T1000 (cell line): ENCODE measurements at regions not wholly inside any gene's neighbourhood (a gene's known extent, or its start where the extent isn't known, plus 50 kb on each side); places are given as distances from the start of the nearest gene placed in this dataset.

Experiments
- DNase-seq: peaks from one replicate; lab custom pipeline; 2025; ENCODE audit warnings: mixed read lengths; lab: John Stamatoyannopoulos, UW

GRCh38 chr1:29861922-29862321 lies 625.6 kb downstream of the PTPRU start:
- DNase-seq, result no peak

GRCh38 chr1:29861446-29861845 lies 625.1 kb downstream of the PTPRU start:
- DNase-seq, result no peak

DNA sequence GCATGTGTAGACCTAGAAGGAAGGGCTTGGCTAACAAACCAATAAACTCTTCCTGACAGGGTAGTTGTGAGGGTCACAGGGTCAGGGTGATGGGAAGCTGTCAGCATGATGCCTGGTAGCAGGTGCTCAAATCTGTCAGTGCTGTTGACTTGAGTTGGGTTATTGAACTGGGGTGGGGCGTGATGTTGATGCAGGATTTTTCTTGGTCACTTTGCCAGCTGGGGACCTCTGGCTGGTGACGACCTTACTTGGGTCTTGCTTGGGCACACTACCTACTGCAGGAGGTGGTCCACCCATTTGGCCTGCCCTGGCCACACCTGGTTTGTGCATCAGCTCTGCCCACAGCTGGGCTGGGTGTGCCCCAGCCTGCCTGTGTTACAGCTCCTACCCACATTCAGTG lies 624.4 kb downstream of the PTPRU start:
- no peak for DNase-seq

DNA sequence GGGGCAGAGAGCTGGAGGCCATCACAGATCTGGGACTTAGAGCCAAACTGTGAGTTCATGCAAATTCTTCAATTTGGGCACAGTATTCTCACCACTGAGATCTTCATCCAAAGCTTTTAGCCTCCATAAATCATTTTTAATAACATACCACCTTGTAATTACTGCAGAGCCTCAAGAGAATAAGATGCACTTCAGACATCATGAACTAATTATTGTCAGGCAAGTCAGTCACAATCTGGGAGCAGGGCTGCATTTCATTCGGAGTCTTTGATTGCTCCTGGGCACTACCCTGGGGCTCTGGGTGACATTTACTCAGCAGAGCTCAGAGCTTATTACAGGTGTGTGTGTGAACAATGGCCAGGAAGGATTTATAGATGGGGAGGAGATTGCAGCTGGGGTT lies 623.7 kb downstream of the PTPRU start:
- DNase-seq, result no peak

DNA sequence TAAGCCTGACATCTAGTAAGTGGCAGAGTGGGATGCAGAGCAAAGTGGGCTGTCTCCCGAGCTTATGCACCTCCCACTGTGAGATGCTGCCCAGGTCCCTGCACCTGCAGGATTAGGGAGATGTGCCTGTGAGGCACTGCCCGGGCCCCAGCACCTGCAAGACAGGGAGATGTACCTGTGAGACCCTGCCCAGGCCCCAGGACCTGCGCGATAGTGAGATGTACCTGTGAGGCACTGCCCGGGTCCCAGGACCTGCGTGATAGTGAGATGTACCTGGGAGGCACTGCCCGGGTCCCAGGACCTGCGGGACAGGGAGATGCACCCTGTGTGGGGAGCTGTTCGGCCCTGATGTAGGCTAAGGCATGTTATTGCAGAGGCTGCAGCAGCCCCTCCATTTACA lies 622.8 kb downstream of the PTPRU start:
- DNase-seq, result no peak

DNA sequence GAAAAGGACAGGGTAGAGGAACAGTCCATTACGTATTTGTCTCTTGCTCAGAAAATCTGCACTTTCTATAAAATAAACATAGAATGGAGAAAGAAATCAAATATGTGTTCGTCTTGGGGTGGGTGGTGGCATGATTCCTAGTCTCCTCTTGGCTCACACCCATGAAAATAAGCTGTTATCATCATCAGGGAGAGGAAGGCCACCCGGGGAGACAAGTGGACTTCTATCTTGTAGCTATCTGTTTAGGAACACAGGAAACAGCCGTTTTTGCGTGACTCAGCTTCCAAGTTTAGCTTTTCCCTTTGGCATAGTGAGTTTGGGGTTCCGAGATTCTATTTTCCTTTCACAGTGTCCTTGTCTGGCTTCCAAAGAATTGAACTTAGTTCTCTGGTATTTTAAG lies 622.3 kb downstream of the PTPRU start:
- DNase-seq, result no peak

- DNase-seq, result no peak
Measured at GRCh38 chr1:29856340-29857114, 620.2 kb downstream of the PTPRU start.

GRCh38 chr1:29855561-29856160 lies 619.3 kb downstream of the PTPRU start:
- DNase-seq, result no peak

DNA sequence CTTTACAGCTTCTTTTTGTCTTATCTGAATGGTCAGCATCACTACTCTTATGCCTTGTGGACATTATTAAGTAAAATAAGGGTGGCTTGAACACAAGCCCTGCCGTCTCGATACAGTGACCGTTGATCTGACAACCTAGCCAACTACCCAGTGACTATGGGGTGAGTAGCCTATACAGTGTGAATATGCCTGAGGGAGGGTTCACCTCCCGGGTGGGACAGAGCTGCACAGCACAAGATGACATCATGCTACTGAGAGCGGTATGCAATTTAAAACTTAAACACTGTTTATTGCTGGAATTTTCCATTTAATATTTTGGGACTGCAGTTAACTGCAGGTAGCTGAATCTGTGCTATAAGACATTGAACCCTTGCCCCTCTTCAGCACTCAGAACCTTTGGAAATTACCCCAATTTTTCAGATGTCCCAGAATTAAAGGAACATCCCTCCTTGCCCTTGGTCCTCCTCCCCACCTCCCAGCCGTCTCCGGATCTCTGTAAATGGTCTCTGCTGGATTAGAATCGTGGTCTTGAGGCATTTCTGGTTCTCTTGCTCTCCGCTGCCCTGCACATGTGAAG lies 618.5 kb downstream of the PTPRU start:
- DNase-seq, result no peak

- no peak for DNase-seq
Measured at GRCh38 chr1:29853716-29854330, 617.5 kb downstream of the PTPRU start.

GRCh38 chr1:29852248-29852647 lies 615.9 kb downstream of the PTPRU start:
- DNase-seq, result no peak

DNA sequence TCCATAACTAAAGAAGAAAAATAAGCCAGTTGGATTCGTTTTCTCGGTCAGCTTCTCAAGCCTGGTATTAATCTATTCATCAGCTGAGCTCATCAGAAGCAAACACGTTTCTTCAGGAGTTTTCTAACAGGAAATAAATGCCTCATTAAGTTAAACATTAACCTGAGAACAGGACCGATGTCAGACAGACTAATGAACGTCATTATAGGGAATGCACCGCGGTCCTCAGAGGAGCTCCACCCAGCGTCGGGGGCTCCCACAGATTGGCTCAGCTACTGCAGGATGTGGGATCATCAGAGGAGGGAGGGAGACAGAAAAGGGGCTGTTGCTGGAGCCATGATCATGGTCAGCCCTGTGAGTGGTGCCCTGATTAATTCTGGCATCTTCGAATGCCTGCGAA lies 615.4 kb downstream of the PTPRU start:
- no peak for DNase-seq

DNA sequence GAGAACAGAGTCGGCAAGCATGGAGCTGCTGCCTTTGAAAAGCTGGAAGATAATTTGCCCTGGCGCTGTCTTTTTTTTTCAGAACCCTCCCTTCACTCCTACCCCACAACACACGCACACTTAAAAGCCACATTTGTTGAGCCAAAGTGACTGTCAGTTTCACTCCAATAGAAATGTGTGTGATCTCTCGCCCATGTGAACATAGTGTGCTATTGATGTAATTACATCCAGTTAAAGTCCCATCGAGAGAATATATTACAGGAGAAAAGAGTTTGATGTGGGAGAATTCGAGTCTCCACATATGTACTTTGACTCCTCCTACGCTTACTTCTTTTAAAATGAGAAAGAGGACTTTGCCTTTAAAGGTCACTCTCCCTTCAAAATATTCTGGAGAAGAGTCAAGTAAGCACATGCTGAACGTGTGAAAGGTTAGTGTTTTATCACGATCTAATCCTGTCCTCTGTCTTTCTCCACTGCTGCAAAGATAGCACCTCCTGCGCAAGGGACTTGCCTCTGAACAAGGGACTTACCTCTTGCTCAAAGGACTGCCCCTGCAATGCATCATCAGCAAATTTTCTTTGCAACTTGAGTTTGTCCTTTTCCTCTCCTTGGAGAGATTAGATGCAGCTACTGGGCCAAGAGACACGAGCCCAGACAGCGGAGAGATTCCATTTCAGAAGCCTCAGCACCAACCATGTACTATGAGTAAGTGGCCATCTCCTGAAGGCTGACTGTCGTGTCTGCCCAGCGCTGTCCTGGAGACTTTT lies 613.9 kb downstream of the PTPRU start:
- DNase-seq, result no peak

DNA sequence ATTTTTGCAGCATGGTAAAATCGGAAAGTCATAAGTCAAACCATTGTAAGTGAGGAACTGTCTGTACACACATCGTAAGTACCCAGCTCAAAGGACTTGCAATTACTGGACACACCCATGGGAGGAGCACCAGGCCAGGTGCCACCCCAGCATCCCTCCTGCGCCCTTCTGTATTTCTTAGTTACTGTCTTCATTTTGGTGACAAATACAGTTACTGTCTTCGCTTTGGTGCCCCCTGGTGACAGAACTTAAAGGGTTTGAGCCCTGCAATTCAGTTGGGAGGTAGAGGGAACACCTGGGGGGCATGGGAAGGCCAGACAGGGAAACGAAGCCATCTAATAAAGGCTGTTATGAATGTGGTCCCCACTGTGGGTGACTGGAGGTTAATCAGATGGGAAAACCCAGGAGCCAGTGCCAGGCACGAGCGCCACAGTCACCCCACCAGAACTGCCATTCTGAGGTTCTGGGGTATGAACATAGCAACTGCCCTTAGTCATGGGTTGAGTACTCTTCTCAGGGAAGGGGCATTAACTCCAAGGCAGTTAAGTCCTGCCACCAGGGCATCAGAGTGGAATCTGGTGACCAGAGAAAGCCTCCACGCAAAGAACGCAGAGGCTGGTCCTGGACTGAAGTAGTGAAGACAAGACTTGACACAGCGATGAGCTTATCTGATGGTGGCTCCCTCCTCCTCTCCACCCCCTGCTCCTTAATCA lies 612.9 kb downstream of the PTPRU start:
- DNase-seq, result no peak

DNA sequence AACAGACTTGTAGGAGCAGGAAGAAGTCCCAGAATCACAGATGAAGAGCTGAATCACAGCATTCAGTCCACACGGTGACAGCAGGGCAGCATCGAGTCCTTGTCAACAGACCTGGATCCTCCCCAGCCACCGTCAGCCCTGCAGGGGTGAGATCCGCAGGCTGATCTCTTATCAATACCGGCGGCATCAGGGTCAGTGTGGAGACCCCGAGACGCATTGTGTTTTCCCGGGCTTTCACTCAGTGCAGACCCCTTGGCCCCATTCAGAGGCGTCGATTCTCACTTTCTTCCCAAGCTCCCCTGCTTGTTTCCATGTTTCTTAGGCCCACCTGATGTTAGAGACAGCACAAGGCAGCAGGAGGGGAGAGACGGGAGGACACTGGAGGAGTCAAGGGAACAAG lies 609.6 kb downstream of the PTPRU start:
- no peak for DNase-seq

DNA sequence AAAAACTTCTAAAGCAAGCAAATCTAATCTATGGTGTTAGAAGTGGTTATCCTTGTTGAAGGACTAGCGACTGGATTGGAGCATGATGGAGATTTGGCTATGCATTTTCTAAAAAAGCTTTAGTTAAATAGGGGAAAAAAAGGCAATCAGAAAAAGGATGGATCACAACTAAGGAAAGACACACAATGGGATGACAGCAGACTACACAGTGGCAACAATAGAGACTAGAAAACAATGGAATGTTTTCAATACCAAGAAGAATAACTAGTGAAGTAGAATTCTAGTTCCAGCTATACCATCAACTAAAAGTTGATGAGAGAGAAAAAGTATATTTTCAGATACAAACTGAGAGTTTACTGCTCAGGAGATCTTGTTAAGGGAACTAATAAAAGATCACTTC lies 605.8 kb downstream of the PTPRU start:
- no peak for DNase-seq

- DNase-seq, result no peak
Measured at GRCh38 chr1:29839726-29840125, 603.4 kb downstream of the PTPRU start.

- no peak for DNase-seq
Measured at GRCh38 chr1:29838738-29839320, 602.5 kb downstream of the PTPRU start.

DNA sequence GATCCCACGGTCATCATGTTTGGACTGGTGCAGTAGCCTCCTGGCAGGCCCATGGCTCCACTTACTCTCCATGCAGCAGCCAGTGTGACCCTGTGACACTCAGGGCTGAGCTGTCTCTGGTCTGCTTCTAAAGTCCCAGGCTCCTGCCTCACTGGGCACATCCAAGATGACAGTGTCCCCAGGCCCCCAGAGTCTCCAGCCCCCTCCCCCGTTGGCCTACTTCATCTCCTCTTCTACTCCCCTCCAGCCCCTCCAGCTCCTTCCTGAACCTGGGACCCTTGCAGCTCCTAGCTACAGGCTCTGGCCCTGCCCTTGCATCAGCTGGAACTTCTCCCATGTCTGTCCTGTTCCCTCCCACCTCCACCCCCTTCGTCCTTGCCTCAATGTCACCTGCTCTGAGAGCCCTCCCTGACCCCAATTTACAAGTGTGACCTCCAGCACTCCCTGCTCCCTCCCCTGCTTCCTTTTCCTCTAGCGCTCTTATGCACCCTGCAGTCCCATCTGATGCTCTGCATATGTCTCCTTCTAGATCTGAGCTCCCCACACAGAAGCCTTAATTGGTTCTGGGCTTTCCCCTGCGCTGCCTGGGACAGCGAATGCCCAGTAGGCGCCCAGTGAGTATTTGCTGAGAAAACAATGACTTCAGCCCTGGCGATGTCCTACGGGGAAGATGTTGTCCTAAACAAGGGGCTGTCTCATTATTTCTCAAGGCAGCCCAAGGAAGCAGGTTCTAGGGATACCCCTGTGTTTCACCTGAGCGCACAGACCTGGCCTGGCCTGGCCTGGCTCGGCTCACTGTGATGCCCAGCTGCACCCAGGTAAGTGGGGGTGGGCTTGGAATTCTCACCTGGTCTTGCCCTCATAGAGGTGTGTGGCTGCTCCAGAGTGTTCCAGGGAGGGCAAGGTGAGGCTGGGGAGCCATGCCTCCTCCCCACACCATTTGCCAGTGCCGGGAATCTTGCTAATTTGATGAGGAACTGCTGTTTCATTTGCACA lies 600.6 kb downstream of the PTPRU start:
- no peak for DNase-seq

GRCh38 chr1:29835874-29836273 lies 599.6 kb downstream of the PTPRU start:
- DNase-seq, result no peak
